ENCODE measurements at regions not wholly inside any gene's neighbourhood (a gene's known extent, or its start where the extent isn't known, plus 50 kb on each side); places are given as distances from the start of the nearest gene placed in this dataset.

GRCh38 chr2:75311993-75312392 is 112.7 kb upstream of the TACR1 start:
- TF ChIP-seq CTCF (IDR thresholded peaks at IDR 0.05) (no peak), POLR2A (IDR thresholded peaks at IDR 0.05) (no peak)

All from testis (tissue), 2 donors.